ENCODE measurements at regions not wholly inside any gene's neighbourhood (a gene's known extent, or its start where the extent isn't known, plus 50 kb on each side); places are given as distances from the start of the nearest gene placed in this dataset.

GRCh38 chr7:17061443-17061842 is 179.7 kb upstream of the AGR3 start:
- no peak for TF ChIP-seq CTCF (IDR thresholded peaks at IDR 0.05; ENCODE audit: control extremely low read depth in 1 of 3, insufficient read depth in 1 of 3, low read depth in 1 of 3, low read length in 3 of 3)
- TF ChIP-seq GABPA (IDR thresholded peaks at IDR 0.05; ENCODE audit: borderline replicate concordance, insufficient read depth, low read length): no peak
- TF ChIP-seq ASH2L (IDR thresholded peaks at IDR 0.05; ENCODE audit: low read length): no peak
- TF ChIP-seq SP4 (IDR thresholded peaks at IDR 0.05; ENCODE audit: low read length): no peak
- TF ChIP-seq POLR2AphosphoS5 (IDR thresholded peaks at IDR 0.05; ENCODE audit: low read depth, low read length): no peak
- TF ChIP-seq JUND (IDR thresholded peaks at IDR 0.05; ENCODE audit: low read length): no peak
- no peak for TF ChIP-seq SUZ12 (IDR thresholded peaks at IDR 0.05; ENCODE audit: low read length)
- no peak for TF ChIP-seq ZNF274 (IDR thresholded peaks at IDR 0.05; ENCODE audit: borderline replicate concordance, extremely low read depth, low read length)
- no peak for TF ChIP-seq SIRT6 (IDR thresholded peaks at IDR 0.05; ENCODE audit: low read length)
- TF ChIP-seq BACH1 (IDR thresholded peaks at IDR 0.05; ENCODE audit: low read length): no peak
